Spleen (tissue), 11 donors: ENCODE measurements at regions not wholly inside any gene's neighbourhood (a gene's known extent, or its start where the extent isn't known, plus 50 kb on each side); places are given as distances from the start of the nearest gene placed in this dataset.

Source experiments
- DNase-seq: peaks from one replicate; pipeline ENCODE4 v3.0.0-alpha.2; 2020
- H3K27ac ChIP-seq, 8 donors: fragments of 200-600 bp; sonication (generic) in 7 of 8; 1 replicate in 4 of 8; 2 replicates in 4 of 8; pipeline versions ENCODE4 v1.5.0 to v1.8.0; 2016 to 2021; ENCODE audit warnings: inconsistent platforms in 4 of 8, mild to moderate bottlenecking in 4 of 8, moderate library complexity in 1 of 8
- H3K27me3 ChIP-seq, 7 donors: fragments of 200-600 bp; sonication (generic) in 6 of 7; replicated peaks in 1 of 7; 1 replicate in 4 of 7; 2 replicates in 3 of 7; pipeline versions ENCODE4 v1.5.0 to v1.8.0; 2016 to 2021; ENCODE audit warnings: inconsistent platforms in 3 of 7, mild to moderate bottlenecking in 1 of 7
- H3K36me3 ChIP-seq, 6 donors: fragments of 200-600 bp; sonication (generic) in 5 of 6; 1 replicate in 4 of 6; 2 replicates in 2 of 6; pipeline versions ENCODE4 v1.5.0 to v1.8.0; 2016 to 2021; ENCODE audit warnings: inconsistent platforms in 2 of 6
- H3K4me1 ChIP-seq, 6 donors: fragments of 200-600 bp; sonication (generic) in 5 of 6; 1 replicate in 3 of 6; 2 replicates in 3 of 6; pipeline versions ENCODE4 v1.5.0 to v1.8.0; 2016 to 2021; ENCODE audit warnings: inconsistent platforms in 3 of 6
- H3K4me3 ChIP-seq, 8 donors: fragments of 200-600 bp; sonication (generic) in 7 of 8; 1 replicate in 4 of 8; 2 replicates in 4 of 8; pipeline versions ENCODE4 v1.5.0 to v1.8.0; 2016 to 2021; ENCODE audit warnings: inconsistent platforms in 4 of 8, mild to moderate bottlenecking in 4 of 8, moderate library complexity in 2 of 8
- H3K9me3 ChIP-seq, 8 donors: fragments of 200-600 bp; sonication (generic) in 7 of 8; 1 replicate in 4 of 8; 2 replicates in 4 of 8; pipeline versions ENCODE4 v1.5.0 to v1.8.0; 2016 to 2021; ENCODE audit warnings: inconsistent platforms in 4 of 8
- CTCF ChIP-seq, 11 experiments: fragments of 200-600 bp in 7 of 11; fragments of 450-650 bp in 4 of 11; sonication (generic) in 4 of 11; IDR thresholded peaks in 8 of 11; conservative IDR thresholded peaks in 3 of 11; 1 replicate in 7 of 11; 2 replicates in 4 of 11; pipeline versions ENCODE4 v1.4.0 to v1.8.0; 2016 to 2021; ENCODE audit warnings: antibody characterized with exemption in 11 of 11, inconsistent platforms in 4 of 11, mild to moderate bottlenecking in 1 of 11
- POLR2A ChIP-seq, 3 donors: fragments of 450-650 bp; IDR thresholded peaks; one replicate each; pipeline ENCODE4 v1.5.1; 2017; ENCODE audit warnings: antibody characterized with exemption in 3 of 3, mild to moderate bottlenecking in 1 of 3
- POLR2AphosphoS5 ChIP-seq, 3 donors: sonication (generic); formaldehyde crosslinking; IDR thresholded peaks; one replicate each; pipeline ENCODE4 v1.5.1; 2017; ENCODE audit warnings: antibody characterized with exemption in 3 of 3
- WGBS, 5 donors: extraction: QIAGEN DNeasy Blood & Tissue Kit in 3 of 5; methylation state at CpG; one replicate each; pipeline versions ENCODE4 v1.1.5 to v1.1.7; 2013 to 2018; 5-methylcytosine and 5-hydroxymethylcytosine counted together
- intact Hi-C: fragments of 100-400 bp; cut with DNase I; formaldehyde crosslinking; loops from one replicate; pipeline ENCODE4 v1.15.0; 2023; ENCODE audit warnings: low total_unique reads
- donor health status: healthy with polysubstance abuse.
- donor health status: DM: no; HTN: no; CAD: no; lungs with moderate emphysema.
- donor health status: DM: no; HTN: no; CAD: no.
- donor health status: Bipolar disorder and iron deficiency.
- donor health status: healthy.
- donor health status: DM: no; HTN: no; CAD: no.
- donor health status: DM: yes; HTN: yes; CAD: no.

- H3K27ac ChIP-seq, result no peak overlapping the region
- no peaks in the 10 kb centered on the region for H3K27me3 ChIP-seq
- no peak overlapping the region for H3K4me3 ChIP-seq
- intact Hi-C loops, result no loop called here
- no peaks in the 10 kb centered on the region for H3K9me3 ChIP-seq
- no peaks in the 10 kb centered on the region for H3K4me1 ChIP-seq
- no peak for DNase-seq
- TF ChIP-seq POLR2AphosphoS5 (IDR thresholded peaks at IDR 0.05) (no peak), POLR2A (IDR thresholded peaks at IDR 0.05) (no peak), CTCF (IDR thresholded peaks at IDR 0.05 in 8 of 11, conservative IDR thresholded peaks at IDR 0.05 in 3 of 11) (no peak)
- no peaks in the 10 kb centered on the region for H3K36me3 ChIP-seq
These were observed 620.0 kb downstream of the SH2D4B start for GRCh38 chr10:81157681-81158080.

- peaks cover 0 to 27% (median 12%) of the 10 kb centered on the region in 8 donors for H3K9me3 ChIP-seq
- no peaks in the 10 kb centered on the region for H3K36me3 ChIP-seq
- H3K4me3 ChIP-seq, result no peak overlapping the region
- no peak for DNase-seq
- no peaks in the 10 kb centered on the region for H3K27me3 ChIP-seq
- no peaks in the 10 kb centered on the region for H3K4me1 ChIP-seq
- TF ChIP-seq CTCF (IDR thresholded peaks at IDR 0.05 in 8 of 11, conservative IDR thresholded peaks at IDR 0.05 in 3 of 11) (no peak), POLR2AphosphoS5 (IDR thresholded peaks at IDR 0.05) (no peak), POLR2A (IDR thresholded peaks at IDR 0.05) (no peak)
- 82 to 91% (median 86%) methylated on average over 6 of the region's 6 CpGs for WGBS, 5 donors
- no peak overlapping the region for H3K27ac ChIP-seq
- intact Hi-C loops, result no loop called here
These were observed 640.0 kb downstream of the SH2D4B start for GRCh38 chr10:81177651-81178244.

- no peak for DNase-seq
- TF ChIP-seq POLR2AphosphoS5 (IDR thresholded peaks at IDR 0.05) (no peak), POLR2A (IDR thresholded peaks at IDR 0.05) (no peak), CTCF (IDR thresholded peaks at IDR 0.05 in 8 of 11, conservative IDR thresholded peaks at IDR 0.05 in 3 of 11) (no peak)
- H3K27ac ChIP-seq, result no peak overlapping the region
- 64 to 74% (median 68%) methylated on average over 3 of the region's 3 CpGs for WGBS, 5 donors
- H3K36me3 ChIP-seq, result no peaks in the 10 kb centered on the region
- intact Hi-C loops, result no loop called here
- H3K9me3 ChIP-seq, result peaks cover 0 to 27% (median 12%) of the 10 kb centered on the region in 8 donors
- H3K4me3 ChIP-seq, result no peak overlapping the region
- H3K27me3 ChIP-seq, result no peaks in the 10 kb centered on the region
- H3K4me1 ChIP-seq, result no peaks in the 10 kb centered on the region
These were observed 641.6 kb downstream of the SH2D4B start for GRCh38 chr10:81179324-81179723.

GRCh38 chr10:81179805-81180452 lies 642.2 kb downstream of the SH2D4B start:
- WGBS, 5 donors, result 54 to 63% (median 57%) methylated on average over 6 of the region's 6 CpGs
- Histone ChIP-seq H3K27ac (no peak overlapping the region), H3K4me1 (no peaks in the 10 kb centered on the region), H3K27me3 (no peaks in the 10 kb centered on the region), H3K9me3 (peaks cover 0 to 27% (median 12%) of the 10 kb centered on the region in 8 donors), H3K36me3 (no peaks in the 10 kb centered on the region), H3K4me3 (no peak overlapping the region)
- intact Hi-C loops, result no loop called here
- no peak for DNase-seq
- no peak for TF ChIP-seq POLR2AphosphoS5 (IDR thresholded peaks at IDR 0.05)
- TF ChIP-seq POLR2A (IDR thresholded peaks at IDR 0.05), result no peak
- TF ChIP-seq CTCF (IDR thresholded peaks at IDR 0.05 in 8 of 11, conservative IDR thresholded peaks at IDR 0.05 in 3 of 11), result no peak
